PFSK-1 (cell line): ENCODE measurements at regions not wholly inside any gene's neighbourhood (a gene's known extent, or its start where the extent isn't known, plus 50 kb on each side); places are given as distances from the start of the nearest gene placed in this dataset.

Experiments used
- FOXP2 ChIP-seq: optimal IDR thresholded peaks from 2 replicates; pipeline ENCODE3; 2011; ENCODE audit warnings: borderline replicate concordance, control low read depth, inconsistent platforms; ENCODE audit not compliant: insufficient read depth; ENCODE audit errors: extremely low read length, extremely low read depth
- POLR2AphosphoS5 ChIP-seq: IDR thresholded peaks from 2 replicates; pipeline ENCODE4 v1.6.1; 2012; ENCODE audit warnings: low read depth, mild to moderate bottlenecking, control low read depth, low read length, moderate library complexity
- REST ChIP-seq, 2 experiments: IDR thresholded peaks; 2 replicates each; pipeline versions ENCODE4 v1.6.1 to v1.8.0; 2011 to 2012; ENCODE audit warnings: low read depth in 2 of 2, low read length in 2 of 2, control low read depth in 1 of 2, inconsistent platforms in 1 of 2, mild to moderate bottlenecking in 1 of 2, moderate library complexity in 1 of 2; ENCODE audit not compliant: insufficient read depth in 1 of 2
- SIN3A ChIP-seq: IDR thresholded peaks from 2 replicates; pipeline ENCODE4 v1.6.1; 2012; ENCODE audit warnings: mild to moderate bottlenecking, low read length, moderate library complexity, borderline replicate concordance; ENCODE audit not compliant: insufficient read depth
- TAF1 ChIP-seq: IDR thresholded peaks from 2 replicates; pipeline ENCODE4 v1.6.1; 2012; ENCODE audit warnings: low read length, control low read depth, borderline replicate concordance; ENCODE audit not compliant: insufficient read depth

- TF ChIP-seq FOXP2, result no peak
- no peak for TF ChIP-seq TAF1
- TF ChIP-seq POLR2AphosphoS5, result no peak
- no peak for TF ChIP-seq REST (IDR thresholded peaks at IDR 0.05; ENCODE audit: insufficient read depth in 1 of 2, low read depth in 2 of 2, low read length in 2 of 2)
- TF ChIP-seq SIN3A, result no peak
Observed at GRCh38 chr6:168968228-168968627, 285.4 kb downstream of the THBS2 start.

DNA sequence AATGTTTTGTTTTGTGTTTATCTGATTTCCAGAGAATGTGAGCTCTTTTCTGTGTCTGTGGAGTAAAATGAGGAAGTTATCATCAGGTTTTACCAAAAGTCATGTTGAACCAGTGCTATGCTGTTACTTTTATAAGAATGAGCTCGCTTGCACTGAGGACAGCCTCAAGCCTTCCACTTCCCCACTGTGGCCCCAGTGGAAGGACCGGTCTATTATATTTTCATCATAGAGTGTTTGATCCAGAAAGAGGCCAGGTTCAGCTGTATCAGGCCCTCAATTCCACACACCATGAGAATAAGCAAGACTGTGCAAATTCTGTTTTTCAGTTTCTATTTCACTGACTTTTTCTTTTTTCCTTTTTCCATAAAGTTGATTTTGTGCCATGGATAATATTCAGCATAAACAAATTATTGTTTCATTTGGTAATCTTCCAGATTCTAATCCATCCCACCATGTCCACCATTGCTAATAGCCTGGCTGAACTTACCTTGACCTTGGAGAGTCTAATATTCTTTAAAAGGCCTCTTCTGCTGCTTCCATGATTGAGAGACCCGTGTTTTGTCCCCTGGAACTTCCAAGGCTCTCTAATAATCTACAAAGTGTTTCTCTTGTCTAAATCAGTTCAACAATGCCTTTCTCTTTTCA is 286.2 kb downstream of the THBS2 start:
- TF ChIP-seq POLR2AphosphoS5, result no peak
- no peak for TF ChIP-seq SIN3A
- TF ChIP-seq TAF1, result no peak
- no peak for TF ChIP-seq FOXP2
- TF ChIP-seq REST (IDR thresholded peaks at IDR 0.05; ENCODE audit: insufficient read depth in 1 of 2, low read depth in 2 of 2, low read length in 2 of 2), result no peak

DNA sequence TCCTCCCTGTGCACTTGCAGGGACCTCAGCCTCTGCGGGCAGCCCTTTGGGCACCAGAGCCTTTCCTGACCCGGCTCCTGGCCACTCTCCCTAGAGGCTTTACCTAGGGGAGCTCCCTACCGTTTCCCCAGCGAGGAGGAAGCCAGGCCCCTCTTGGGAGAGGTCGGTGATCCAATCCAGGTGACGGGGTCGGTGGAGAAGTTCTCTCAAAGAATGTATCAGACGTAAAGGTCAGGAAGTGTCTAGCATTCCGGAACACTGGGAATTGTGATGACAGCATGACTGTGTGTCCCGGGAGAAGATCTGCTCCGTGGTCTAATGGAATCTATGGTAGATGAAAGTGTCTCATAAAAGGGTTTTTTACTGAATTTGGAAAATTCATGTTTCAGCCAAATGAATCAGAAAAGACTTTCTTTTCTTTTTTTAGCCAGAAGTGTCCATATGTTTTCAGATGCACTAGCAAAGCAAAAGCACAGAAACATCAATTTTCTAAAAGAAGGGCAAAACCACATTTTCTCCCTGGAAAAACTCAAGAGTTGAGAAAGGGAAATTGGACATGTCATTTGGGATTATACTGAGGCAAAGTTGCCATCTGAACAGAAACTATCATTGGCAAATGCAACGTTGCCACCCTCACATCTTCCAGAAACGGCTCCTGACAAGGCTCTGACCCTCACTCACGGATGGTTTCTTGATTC is 289.4 kb downstream of the THBS2 start:
- no peak for TF ChIP-seq TAF1

- TF ChIP-seq REST (IDR thresholded peaks at IDR 0.05; ENCODE audit: insufficient read depth in 1 of 2, low read depth in 2 of 2, low read length in 2 of 2) (no peak), SIN3A (no peak), POLR2AphosphoS5 (no peak), FOXP2 (no peak), TAF1 (no peak)
Observed at GRCh38 chr6:168962886-168963285, 290.8 kb downstream of the THBS2 start.

DNA sequence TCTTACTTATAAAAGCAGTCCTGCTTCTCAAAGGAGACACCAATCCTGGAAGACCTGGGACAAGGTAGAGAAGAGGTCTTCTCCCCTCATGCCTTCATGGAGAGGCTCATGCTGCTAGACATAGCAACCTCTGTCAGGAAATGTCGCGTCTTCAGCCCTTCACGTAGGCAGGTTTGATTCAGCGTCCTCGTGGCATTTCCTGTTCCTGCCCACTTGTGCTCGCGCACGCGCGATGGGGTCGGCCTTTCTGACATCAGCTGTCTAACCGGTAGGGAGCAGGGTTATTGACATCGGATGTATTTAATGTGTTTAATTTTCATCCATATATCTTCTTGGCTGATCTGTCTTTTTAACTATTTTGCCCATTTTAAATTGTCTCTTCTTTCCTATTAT is 292.4 kb downstream of the THBS2 start:
- TF ChIP-seq POLR2AphosphoS5 (no peak), TAF1 (no peak), REST (IDR thresholded peaks at IDR 0.05; ENCODE audit: insufficient read depth in 1 of 2, low read depth in 2 of 2, low read length in 2 of 2) (no peak)
